HepG2 (cell line): ENCODE measurements at regions not wholly inside any gene's neighbourhood (a gene's known extent, or its start where the extent isn't known, plus 50 kb on each side); places are given as distances from the start of the nearest gene placed in this dataset.

ENCODE experiments used
- ATAC-seq: fragments of 200-7000 bp; cut with Tn5 transposase; 3 replicates; pipeline ENCODE4 v1.9.1; 2020; ENCODE audit warnings: mild to moderate bottlenecking, moderate library complexity
- BruUV-seq: library from RNA; stranded (reverse); fragments of 400-500 nt; replicated peaks from 2 replicates; lab custom pipeline; 2021; lab: Mats Ljungman, UMichigan
- CTCF ChIA-PET: fragments of 300-600 bp; formaldehyde crosslinking; extraction: SDS; loops from one replicate; lab custom pipeline; 2021; ENCODE audit warnings: low total read pairs, inconsistent platforms, low intra/inter-chr PET ratio; lab: Yijun Ruan, JAX
- POLR2A ChIA-PET: fragments of 350-600 bp; sonication (Branson Sonifier 250); formaldehyde crosslinking; loops from one replicate; lab custom pipeline; 2020; ENCODE audit warnings: antibody characterized with exemption, inconsistent platforms; lab: Yijun Ruan, JAX
- DNase-seq: peaks from one replicate; pipeline ENCODE4 v3.0.0-alpha.2; 2015; ENCODE audit warnings: low spot score
- FAIRE-seq: peaks from 3 replicates; lab custom pipeline; 2011; peaks lifted over from hg19 to GRCh38; lab: Jason Lieb, UNC
- H2AFZ ChIP-seq: one replicate; pipeline ENCODE4 v1.6.1; 2011; ENCODE audit warnings: low read length, inconsistent platforms
- H3K27ac ChIP-seq: fragments of 300-600 bp; 3 replicates; pipeline ENCODE4 v1.8.0; 2011; ENCODE audit warnings: mixed run types, mild to moderate bottlenecking, mixed read lengths, low read length, inconsistent platforms; ENCODE audit not compliant: insufficient read depth; ENCODE audit errors: extremely low read length
- H3K27me3 ChIP-seq, 2 experiments: fragments of 200-600 bp in 1 of 2; 2 replicates in 1 of 2; 3 replicates in 1 of 2; pipeline versions ENCODE4 v1.6.0 to v1.8.0; 2011; ENCODE audit warnings: low read length in 2 of 2, mild to moderate bottlenecking in 2 of 2, moderate library complexity in 2 of 2, inconsistent platforms in 1 of 2; ENCODE audit not compliant: insufficient read depth in 2 of 2, control insufficient read depth in 1 of 2
- H3K36me3 ChIP-seq, 2 experiments: fragments of 200-600 bp in 1 of 2; replicated peaks in 1 of 2; 2 replicates in 1 of 2; 3 replicates in 1 of 2; pipeline versions ENCODE4 v1.5.1 to v1.8.0; 2011; ENCODE audit warnings: low read length in 2 of 2, inconsistent platforms in 1 of 2; ENCODE audit not compliant: insufficient read depth in 2 of 2, control insufficient read depth in 1 of 2
- H3K4me1 ChIP-seq: 2 replicates; pipeline ENCODE4 v1.5.1; 2012; ENCODE audit warnings: low read length, inconsistent platforms; ENCODE audit not compliant: insufficient read depth
- H3K4me2 ChIP-seq: 2 replicates; pipeline ENCODE4 v1.6.0; 2011; ENCODE audit warnings: low read depth, low read length, inconsistent platforms
- H3K4me3 ChIP-seq, 3 experiments: fragments of 200-600 bp in 1 of 3; sonication (generic), shearing (Covaris generic) in 1 of 3; replicated peaks in 1 of 3; 2 replicates each; pipeline ENCODE4 v1.5.1; 2011 to 2016; ENCODE audit warnings: low read length in 3 of 3, inconsistent platforms in 2 of 3, low read depth in 2 of 3, mild to moderate bottlenecking in 2 of 3, control low read depth in 1 of 3, mixed read lengths in 1 of 3; ENCODE audit not compliant: insufficient read depth in 1 of 3
- H3K79me2 ChIP-seq: one replicate; pipeline ENCODE4 v1.6.1; 2011; ENCODE audit warnings: low read length, inconsistent platforms; ENCODE audit not compliant: insufficient read depth
- H3K9ac ChIP-seq: 2 replicates; pipeline ENCODE4 v1.6.0; 2011; ENCODE audit warnings: mild to moderate bottlenecking, low read depth, low read length, inconsistent platforms; ENCODE audit not compliant: insufficient read depth
- H3K9me3 ChIP-seq: 2 replicates; pipeline ENCODE4 v1.5.1; 2012; ENCODE audit warnings: mild to moderate bottlenecking, low read length
- H4K20me1 ChIP-seq: 2 replicates; pipeline ENCODE4 v1.6.0; 2011; ENCODE audit warnings: inconsistent platforms, mild to moderate bottlenecking, low read length, moderate library complexity; ENCODE audit not compliant: insufficient read depth
- HDAC1 ChIP-seq: sonication (generic); formaldehyde crosslinking; IDR thresholded peaks from 2 replicates; pipeline ENCODE4 v1.5.1; 2020; ENCODE audit warnings: mild to moderate bottlenecking, missing genetic modification reagents
- KAT2B ChIP-seq: fragments of 150-350 bp; IDR thresholded peaks from 2 replicates; pipeline ENCODE4 v1.6.1; 2014; ENCODE audit warnings: low read depth, low read length, borderline replicate concordance
- NFE2 ChIP-seq: sonication (generic); formaldehyde crosslinking; IDR thresholded peaks from 2 replicates; pipeline ENCODE4 v1.4.0; 2020; ENCODE audit warnings: missing genetic modification reagents
- PPARG ChIP-seq: conservative IDR thresholded peaks from 2 replicates; pipeline ENCODE4 v1.6.1; 2016; ENCODE audit warnings: missing biosample characterization, missing genetic modification reagents
- ZHX1 ChIP-seq: sonication (generic); formaldehyde crosslinking; IDR thresholded peaks from 2 replicates; pipeline ENCODE4 v1.8.1; 2022; ENCODE audit warnings: low read depth, mild to moderate bottlenecking, missing genetic modification reagents
- ZNF101 ChIP-seq: sonication (generic); formaldehyde crosslinking; IDR thresholded peaks from 2 replicates; pipeline ENCODE4 v1.4.0; 2020; ENCODE audit warnings: mild to moderate bottlenecking, low read depth, missing genetic modification reagents, borderline replicate concordance
- ZNF430 ChIP-seq: sonication (generic); formaldehyde crosslinking; IDR thresholded peaks from 2 replicates; pipeline ENCODE4 v1.9.0; 2021; ENCODE audit warnings: mild to moderate bottlenecking, missing genetic modification reagents
- ZNF773 ChIP-seq: sonication (generic); formaldehyde crosslinking; IDR thresholded peaks from 2 replicates; pipeline ENCODE4 v1.4.0; 2020; ENCODE audit warnings: missing genetic modification reagents, borderline replicate concordance
- ZNF850 ChIP-seq: sonication (generic); formaldehyde crosslinking; conservative IDR thresholded peaks from 2 replicates; pipeline ENCODE4 v1.9.0; 2021; ENCODE audit warnings: mild to moderate bottlenecking, missing genetic modification reagents
- WGBS: methylation state at CpG from one replicate; pipeline ENCODE4 v1.1.6; 2017; ENCODE audit warnings: low lambda C conversion rate; 5-methylcytosine and 5-hydroxymethylcytosine counted together
- in situ Hi-C: cut with HindIII; loops from 2 replicates; pipeline ENCODE4 v1.10.0; 2017; ENCODE audit warnings: low pct_unique_long_range_greater_than_20kb; ENCODE audit not compliant: extremely low pct_ligation_motif_present
- intact Hi-C: fragments of 100-400 bp; cut with micrococcal nuclease; formaldehyde crosslinking; loops from one replicate; pipeline ENCODE4 v1.10.0; 2022; ENCODE audit not compliant: unreplicated experiment

DNA sequence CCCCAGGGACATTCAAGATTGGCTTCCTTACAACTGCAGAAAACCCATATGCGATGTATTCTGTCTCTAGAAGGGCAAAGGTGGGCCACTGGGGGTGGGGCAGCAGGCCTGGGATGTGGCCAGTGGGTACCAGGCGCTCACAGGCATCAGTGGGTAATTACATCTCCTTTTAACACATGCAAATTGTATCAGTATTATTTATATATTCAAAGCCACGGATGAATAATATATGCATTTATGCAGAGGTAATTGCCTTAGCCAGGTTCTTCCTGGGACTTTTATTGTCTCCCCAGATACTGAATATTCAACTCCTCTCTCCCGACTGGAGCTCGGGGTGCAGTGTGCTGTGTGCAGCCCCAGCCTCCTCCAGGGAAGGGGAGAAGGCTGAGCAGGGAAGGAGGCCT lies 109.4 kb upstream of the MVB12B start (continued):
- no peak for TF ChIP-seq ZHX1 (CRISPR knock-in tag)

GRCh38 chr9:126217797-126218196 lies 108.8 kb upstream of the MVB12B start:
- H3K9ac ChIP-seq: no peak overlapping the region
- no peak overlapping the region for H3K4me2 ChIP-seq
- no peak overlapping the region for H2AFZ ChIP-seq
- H3K4me3 ChIP-seq: no peak overlapping the region
- 46% methylated on average over 6 of the region's 7 CpGs for WGBS
- H4K20me1 ChIP-seq: no peaks in the 10 kb centered on the region
- ChIA-PET POLR2A (no interaction called here), CTCF (no interaction called here)
- in situ Hi-C loops: no loop called here
- H3K27me3 ChIP-seq: peaks cover 1 to 42% of the 10 kb centered on the region in 2 experiments; a peak in 2 of 5 replicates
- H3K4me1 ChIP-seq: no peaks in the 10 kb centered on the region
- FAIRE-seq (no peak), ATAC-seq (no peak), DNase-seq (no peak)
- H3K36me3 ChIP-seq: no peaks in the 10 kb centered on the region
- no peaks in the 10 kb centered on the region for H3K79me2 ChIP-seq
- no peaks in the 10 kb centered on the region; the same call in 1 of the 2 replicates for H3K9me3 ChIP-seq
- no peak overlapping the region for H3K27ac ChIP-seq
- TF ChIP-seq ZNF773 (no peak), ZNF430 (CRISPR knock-in tag) (no peak), HDAC1 (CRISPR knock-in tag) (no peak), PPARG (no peak), ZNF850 (no peak), KAT2B (no peak), NFE2 (no peak), ZNF101 (CRISPR knock-in tag) (no peak)
- BruUV-seq: no TSS peak
- intact Hi-C loops: no loop called here
